Nephron (organoid): ENCODE measurements at regions not wholly inside any gene's neighbourhood (a gene's known extent, or its start where the extent isn't known, plus 50 kb on each side); places are given as distances from the start of the nearest gene placed in this dataset.

Experiments
- H3K27ac Mint-ChIP-seq, 3 experiments: 2 replicates each; pipeline ENCODE4 v1.8.0; 2020; ENCODE audit warnings: mixed read lengths in 3 of 3, mild to moderate bottlenecking in 2 of 3, moderate library complexity in 1 of 3
- H3K27me3 Mint-ChIP-seq: 2 replicates; pipeline ENCODE4 v1.8.0; 2021; ENCODE audit warnings: low read depth, mild to moderate bottlenecking, moderate library complexity, mixed read lengths
- H3K36me3 Mint-ChIP-seq: 2 replicates; pipeline ENCODE4 v1.8.0; 2020; ENCODE audit warnings: low read depth, mixed read lengths
- H3K4me1 Mint-ChIP-seq: 2 replicates; pipeline ENCODE4 v1.8.0; 2020; ENCODE audit warnings: mixed read lengths
- H3K4me3 Mint-ChIP-seq, 3 experiments: 2 replicates each; pipeline ENCODE4 v1.8.0; 2020; ENCODE audit warnings: mild to moderate bottlenecking in 3 of 3, mixed read lengths in 3 of 3, moderate library complexity in 2 of 3
- H3K9me3 Mint-ChIP-seq: 2 replicates; pipeline ENCODE4 v1.8.0; 2020; ENCODE audit warnings: mixed read lengths
- CTCF ChIP-seq, 3 experiments: fragments of 200-600 bp; sonication (generic); IDR thresholded peaks; one replicate each; pipeline ENCODE4 v1.5.0; 2021; ENCODE audit warnings: antibody characterized with exemption in 3 of 3; ENCODE audit not compliant: unreplicated experiment in 3 of 3

GRCh38 chr12:40431169-40431568 is 206.4 kb downstream of the LRRK2 start:
- Mint-ChIP-seq H3K27me3 (no peaks in the 10 kb centered on the region), H3K4me3 (no peak overlapping the region), H3K36me3 (no peaks in the 10 kb centered on the region), H3K4me1 (no peaks in the 10 kb centered on the region), H3K27ac (no peak overlapping the region), H3K9me3 (no peaks in the 10 kb centered on the region)
- TF ChIP-seq CTCF (IDR thresholded peaks at IDR 0.05; ENCODE audit: unreplicated experiment in 3 of 3) = no peak

- no peaks in the 10 kb centered on the region for H3K4me1 Mint-ChIP-seq
- no peak for TF ChIP-seq CTCF (IDR thresholded peaks at IDR 0.05; ENCODE audit: unreplicated experiment in 3 of 3)
- H3K9me3 Mint-ChIP-seq = no peaks in the 10 kb centered on the region
These were observed 210.5 kb downstream of the LRRK2 start for GRCh38 chr12:40435251-40435650.

GRCh38 chr12:40435951-40436350 is 211.2 kb downstream of the LRRK2 start:
- no peak overlapping the region for H3K27ac Mint-ChIP-seq

More at GRCh38 chr12:40435251-40435650, 210.5 kb downstream of the LRRK2 start:
- no peaks in the 10 kb centered on the region for H3K27me3 Mint-ChIP-seq
- H3K4me3 Mint-ChIP-seq = no peak overlapping the region
- H3K27ac Mint-ChIP-seq = no peak overlapping the region
- H3K36me3 Mint-ChIP-seq = no peaks in the 10 kb centered on the region

GRCh38 chr12:40436564-40436963 is 211.8 kb downstream of the LRRK2 start:
- TF ChIP-seq CTCF (IDR thresholded peaks at IDR 0.05; ENCODE audit: unreplicated experiment in 3 of 3) = no peak
- no peaks in the 10 kb centered on the region for H3K36me3 Mint-ChIP-seq

More at GRCh38 chr12:40435951-40436350, 211.2 kb downstream of the LRRK2 start:
- Mint-ChIP-seq H3K4me3 (no peak overlapping the region), H3K9me3 (no peaks in the 10 kb centered on the region), H3K36me3 (no peaks in the 10 kb centered on the region), H3K27me3 (no peaks in the 10 kb centered on the region), H3K4me1 (no peaks in the 10 kb centered on the region)
- TF ChIP-seq CTCF (IDR thresholded peaks at IDR 0.05; ENCODE audit: unreplicated experiment in 3 of 3) = no peak

GRCh38 chr12:40439771-40440492 is 215.1 kb downstream of the LRRK2 start:
- Mint-ChIP-seq H3K4me1 (no peaks in the 10 kb centered on the region), H3K36me3 (no peaks in the 10 kb centered on the region), H3K9me3 (no peaks in the 10 kb centered on the region), H3K27ac (no peak overlapping the region), H3K27me3 (no peaks in the 10 kb centered on the region), H3K4me3 (no peak overlapping the region)
- TF ChIP-seq CTCF (IDR thresholded peaks at IDR 0.05; ENCODE audit: unreplicated experiment in 3 of 3) = no peak

More at GRCh38 chr12:40436564-40436963, 211.8 kb downstream of the LRRK2 start:
- H3K27me3 Mint-ChIP-seq = no peaks in the 10 kb centered on the region
- H3K4me1 Mint-ChIP-seq = no peaks in the 10 kb centered on the region
- no peak overlapping the region for H3K4me3 Mint-ChIP-seq
- no peaks in the 10 kb centered on the region for H3K9me3 Mint-ChIP-seq
- H3K27ac Mint-ChIP-seq = no peak overlapping the region

GRCh38 chr12:40444174-40444573 is 219.4 kb downstream of the LRRK2 start:
- H3K27ac Mint-ChIP-seq = no peak overlapping the region

More at GRCh38 chr12:40444174-40444573, 219.4 kb downstream of the LRRK2 start:
- no peak for TF ChIP-seq CTCF (IDR thresholded peaks at IDR 0.05; ENCODE audit: unreplicated experiment in 3 of 3)
- H3K4me3 Mint-ChIP-seq = no peak overlapping the region
- H3K27me3 Mint-ChIP-seq = no peaks in the 10 kb centered on the region
- H3K9me3 Mint-ChIP-seq = no peaks in the 10 kb centered on the region
- H3K36me3 Mint-ChIP-seq = no peaks in the 10 kb centered on the region
- H3K4me1 Mint-ChIP-seq = no peaks in the 10 kb centered on the region
